Brain microvascular endothelial cell (primary cell): ENCODE measurements at regions not wholly inside any gene's neighbourhood (a gene's known extent, or its start where the extent isn't known, plus 50 kb on each side); places are given as distances from the start of the nearest gene placed in this dataset.
"Not testable (repeated sequence)": the region's sequence is repeated elsewhere in the genome, so short reads cannot be mapped to it uniquely, and the experiment has no call there.

ENCODE experiments used
- DNase-seq: peaks from one replicate; pipeline ENCODE4 v3.0.0-alpha.2; 2020
- H3K27ac ChIP-seq: fragments of 250-450 bp; sonication (Bioruptor Pico); 2 replicates; pipeline ENCODE4 v1.5.1; 2020; ENCODE audit warnings: mild to moderate bottlenecking, moderate library complexity
- H3K27me3 ChIP-seq: fragments of 250-450 bp; sonication (Bioruptor Pico); replicated peaks from 2 replicates; pipeline ENCODE4 v1.5.1; 2020; ENCODE audit warnings: mild to moderate bottlenecking
- H3K36me3 ChIP-seq: fragments of 250-450 bp; sonication (Bioruptor Pico); replicated peaks from 2 replicates; pipeline ENCODE4 v1.5.1; 2020; ENCODE audit warnings: mild to moderate bottlenecking
- H3K4me3 ChIP-seq: 2 replicates; pipeline ENCODE4 v1.5.1; 2011; ENCODE audit warnings: low read depth, mild to moderate bottlenecking, control low read depth, low read length, moderate library complexity
- in situ Hi-C: cut with HindIII; loops from 2 replicates; pipeline ENCODE4 v1.10.0; 2017; ENCODE audit warnings: low sequenced_read_pairs, low pct_ligation_motif_present
- TF ChIP-seq, protein P1 (sequence below): IDR thresholded peaks from 2 replicates; pipeline ENCODE4 v1.5.1; 2011; ENCODE audit warnings: low read depth, mild to moderate bottlenecking, moderate library complexity, low read length, control low read depth, inconsistent platforms; ENCODE audit errors: missing control alignments

DNA sequence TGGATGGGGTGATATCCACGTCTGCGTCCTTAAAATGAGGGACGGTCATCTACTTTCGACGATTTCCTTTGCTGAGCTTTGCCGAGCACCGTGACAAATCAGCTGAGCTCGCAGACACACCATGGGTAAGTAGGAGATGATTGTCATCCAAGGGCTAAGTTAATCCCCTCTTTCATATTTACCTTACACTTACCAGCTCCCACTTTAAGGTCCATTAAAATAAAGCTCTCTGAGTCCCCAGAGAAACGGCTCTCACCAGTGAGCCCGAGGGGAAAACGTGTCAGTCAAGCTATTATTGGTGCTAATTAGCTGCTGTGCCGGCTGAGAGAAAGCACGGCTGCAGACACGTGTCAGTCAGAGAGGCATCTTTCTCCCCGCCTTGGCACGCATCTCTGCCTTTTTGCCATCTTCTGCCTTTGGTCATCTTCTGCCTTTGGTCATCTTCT lies 72.2 kb downstream of the CRLF2 start:
- in situ Hi-C loops: no loop called here
- H3K36me3 ChIP-seq: no peaks in the 10 kb centered on the region
- no peak overlapping the region for H3K27ac ChIP-seq
- H3K4me3 ChIP-seq: no peak overlapping the region
- no peaks in the 10 kb centered on the region for H3K27me3 ChIP-seq
- TF ChIP-seq, protein P1, sequence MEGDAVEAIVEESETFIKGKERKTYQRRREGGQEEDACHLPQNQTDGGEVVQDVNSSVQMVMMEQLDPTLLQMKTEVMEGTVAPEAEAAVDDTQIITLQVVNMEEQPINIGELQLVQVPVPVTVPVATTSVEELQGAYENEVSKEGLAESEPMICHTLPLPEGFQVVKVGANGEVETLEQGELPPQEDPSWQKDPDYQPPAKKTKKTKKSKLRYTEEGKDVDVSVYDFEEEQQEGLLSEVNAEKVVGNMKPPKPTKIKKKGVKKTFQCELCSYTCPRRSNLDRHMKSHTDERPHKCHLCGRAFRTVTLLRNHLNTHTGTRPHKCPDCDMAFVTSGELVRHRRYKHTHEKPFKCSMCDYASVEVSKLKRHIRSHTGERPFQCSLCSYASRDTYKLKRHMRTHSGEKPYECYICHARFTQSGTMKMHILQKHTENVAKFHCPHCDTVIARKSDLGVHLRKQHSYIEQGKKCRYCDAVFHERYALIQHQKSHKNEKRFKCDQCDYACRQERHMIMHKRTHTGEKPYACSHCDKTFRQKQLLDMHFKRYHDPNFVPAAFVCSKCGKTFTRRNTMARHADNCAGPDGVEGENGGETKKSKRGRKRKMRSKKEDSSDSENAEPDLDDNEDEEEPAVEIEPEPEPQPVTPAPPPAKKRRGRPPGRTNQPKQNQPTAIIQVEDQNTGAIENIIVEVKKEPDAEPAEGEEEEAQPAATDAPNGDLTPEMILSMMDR: no peak
- DNase-seq: no peak

DNA sequence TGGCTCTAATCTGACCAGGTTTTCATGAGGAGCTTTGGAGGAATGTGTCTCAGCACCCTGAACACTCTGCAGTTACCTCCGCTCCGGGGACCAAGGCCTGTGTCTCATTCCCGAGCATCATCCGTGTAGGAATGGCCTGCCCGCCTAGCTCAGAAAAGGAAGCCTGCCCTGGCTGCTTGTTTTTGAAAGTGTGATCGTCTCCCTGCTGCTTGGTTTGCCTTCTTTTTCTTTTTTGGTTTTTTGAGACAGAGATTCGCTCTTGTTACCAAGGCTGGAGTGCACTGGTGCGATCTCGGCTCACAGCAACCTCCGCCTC lies 73.3 kb downstream of the CRLF2 start:
- Histone ChIP-seq H3K27me3 (no peaks in the 10 kb centered on the region), H3K36me3 (no peaks in the 10 kb centered on the region), H3K27ac (no peak overlapping the region), H3K4me3 (no peak overlapping the region)
- DNase-seq: no peak
- TF ChIP-seq, protein P1: no peak
- in situ Hi-C loops: no loop called here

DNA sequence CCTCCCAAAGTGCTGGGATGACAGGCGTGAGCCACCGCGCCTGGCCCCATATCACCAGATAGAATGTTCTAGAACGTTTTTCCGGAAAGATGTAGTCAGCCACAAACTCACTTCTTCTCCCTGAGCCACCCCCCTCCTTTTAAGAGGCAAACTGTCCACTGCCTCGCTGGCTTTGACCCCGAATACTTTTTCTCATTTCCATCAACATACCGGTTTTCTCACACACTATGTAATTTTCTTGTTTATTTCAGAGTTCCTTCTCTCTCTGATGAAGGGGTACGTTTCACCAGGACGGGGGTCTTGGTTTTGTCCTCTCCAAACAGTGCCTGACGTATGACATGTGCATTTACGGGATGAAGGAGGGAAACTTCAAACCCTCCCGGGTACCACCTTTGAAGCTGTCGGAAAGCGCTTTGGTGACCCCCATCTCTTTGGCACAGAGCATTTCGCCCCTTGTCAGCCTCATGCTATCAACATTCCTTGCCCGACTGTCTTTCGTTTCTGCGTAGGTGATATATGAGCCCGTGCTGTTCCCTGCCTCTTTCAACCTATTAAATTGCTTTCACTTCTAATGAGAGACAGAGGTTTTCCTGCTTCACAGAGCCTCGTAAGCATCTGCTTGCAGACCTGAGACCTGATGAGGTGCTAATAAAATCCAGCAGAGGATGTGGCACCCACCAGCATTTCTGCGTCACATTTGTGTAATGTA lies 73.8 kb downstream of the CRLF2 start:
- no peaks in the 10 kb centered on the region for H3K36me3 ChIP-seq
- no peak overlapping the region for H3K27ac ChIP-seq
- H3K27me3 ChIP-seq: no peaks in the 10 kb centered on the region
- H3K4me3 ChIP-seq: no peak overlapping the region
- no peak for DNase-seq
- TF ChIP-seq, protein P1: no peak
- in situ Hi-C loops: no loop called here

DNA sequence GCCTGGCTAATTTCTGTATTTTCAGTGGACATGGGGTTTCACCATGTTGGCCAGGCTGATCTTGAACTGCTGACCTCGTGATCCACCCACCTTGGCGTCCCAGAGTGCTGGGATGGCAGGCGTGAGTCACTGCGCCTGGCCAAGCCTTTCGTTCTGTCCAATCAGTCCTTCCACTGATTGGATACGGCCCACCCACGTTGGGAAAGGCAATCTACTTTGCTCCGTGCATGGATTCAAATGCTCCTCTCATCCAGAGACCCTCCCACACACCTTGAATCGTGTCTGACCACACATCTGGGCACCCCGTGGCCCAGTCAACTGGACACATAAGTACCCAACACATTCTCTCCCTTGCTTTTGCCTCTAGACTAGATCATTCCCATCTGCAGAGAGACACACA lies 74.9 kb downstream of the CRLF2 start:
- DNase-seq: no peak
- no peaks in the 10 kb centered on the region for H3K36me3 ChIP-seq
- H3K4me3 ChIP-seq: no peak overlapping the region
- no peaks in the 10 kb centered on the region for H3K27me3 ChIP-seq
- H3K27ac ChIP-seq: no peak overlapping the region
- in situ Hi-C loops: no loop called here
- TF ChIP-seq, protein P1: no peak

DNA sequence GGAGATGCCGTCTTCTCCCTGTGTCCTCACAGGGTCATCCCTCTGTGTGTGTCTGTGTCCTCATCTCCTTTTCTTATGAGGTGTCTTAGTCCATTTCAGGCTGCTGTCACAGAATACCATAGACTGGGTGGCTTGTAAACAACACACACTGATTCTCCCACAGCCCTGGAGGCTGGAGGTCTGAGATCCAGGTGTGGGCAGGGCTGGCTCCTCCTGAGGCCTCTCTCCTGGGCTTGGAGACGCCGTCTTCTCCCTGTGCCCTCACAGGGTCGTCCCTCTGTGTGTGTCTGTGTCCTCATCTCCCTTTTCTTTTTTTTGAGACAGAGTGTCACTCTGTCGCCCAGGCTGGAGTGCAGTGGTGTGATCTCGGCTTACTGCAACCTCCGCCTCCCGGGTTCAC lies 75.9 kb downstream of the CRLF2 start:
- DNase-seq, in situ Hi-C loops: not testable (repeated sequence)

DNA sequence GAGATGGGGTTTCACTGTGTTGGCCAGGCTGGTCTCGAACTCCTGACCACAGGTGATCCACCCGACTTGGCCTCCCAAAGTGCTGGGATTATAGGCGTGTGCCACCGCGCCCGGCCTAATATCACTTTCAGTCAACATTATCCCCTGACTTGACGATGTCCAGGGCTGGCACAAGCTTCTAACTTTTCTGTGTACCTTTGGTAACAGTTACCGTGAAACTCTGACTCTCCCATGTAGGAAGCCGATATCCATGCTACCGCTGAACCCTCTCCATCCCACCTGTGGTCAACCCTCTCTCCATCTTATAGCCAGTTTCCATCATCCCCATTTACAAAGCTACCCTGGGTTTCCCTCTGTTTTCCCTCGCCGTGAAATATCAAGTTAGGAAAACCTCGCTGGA lies 77.5 kb downstream of the CRLF2 start:
- no peaks in the 10 kb centered on the region for H3K27me3 ChIP-seq
- in situ Hi-C loops: no loop called here
- TF ChIP-seq, protein P1: no peak
- no peaks in the 10 kb centered on the region for H3K36me3 ChIP-seq
- H3K27ac ChIP-seq: no peak overlapping the region
- no peak overlapping the region for H3K4me3 ChIP-seq
- DNase-seq: no peak

More for the DNA sequence above, 75.9 kb downstream of the CRLF2 start:
- not testable (repeated sequence) for H3K4me3 ChIP-seq, H3K36me3 ChIP-seq, H3K27me3 ChIP-seq, H3K27ac ChIP-seq
